Right ventricle myocardium superior (tissue), 1 donor: ENCODE measurements at regions not wholly inside any gene's neighbourhood (a gene's known extent, or its start where the extent isn't known, plus 50 kb on each side); places are given as distances from the start of the nearest gene placed in this dataset.
"Not testable (repeated sequence)": the region's sequence is repeated elsewhere in the genome, so short reads cannot be mapped to it uniquely, and the experiment has no call there.

Experiments used
- ATAC-seq: fragments of 200-7000 bp; cut with Tn5 transposase; one replicate; pipeline ENCODE4 v1.9.1; 2020; ENCODE audit warnings: mild to moderate bottlenecking; ENCODE audit not compliant: poor library complexity
- DNase-seq: peaks from one replicate; pipeline ENCODE4 v3.0.0-alpha.2; 2020
- intact Hi-C: fragments of 100-400 bp; cut with DNase I; formaldehyde crosslinking; loops from one replicate; pipeline ENCODE4 v1.11.2; 2022
- donor health status: DM: no; HTN: yes; CAD: no; lungs with severe emphysema.

GRCh38 chr4:29636961-29637360, 1083.2 kb upstream of the PCDH7 start:
- ATAC-seq, result no peak
- intact Hi-C loops, result no loop called here
- no peak for DNase-seq

DNA sequence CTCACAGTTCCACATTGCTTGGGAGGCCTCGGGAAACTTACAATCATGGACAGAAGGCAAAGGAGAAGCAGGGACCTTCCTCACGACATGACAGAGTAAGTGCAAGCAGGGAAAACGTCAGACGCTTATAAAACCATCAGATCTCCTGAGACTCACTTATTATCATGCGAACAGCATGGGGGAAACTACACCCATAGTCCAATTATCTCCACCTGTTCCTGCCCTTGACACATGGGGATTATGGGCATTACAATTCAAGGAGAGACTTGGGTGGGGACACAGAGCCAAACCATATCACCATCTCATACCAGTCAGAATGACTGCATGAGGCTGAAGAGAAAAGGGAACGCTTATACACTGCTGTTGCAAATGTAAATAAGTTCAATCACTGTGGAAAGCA, 1066.9 kb upstream of the PCDH7 start:
- ATAC-seq (no peak), DNase-seq (no peak)
- intact Hi-C loops, result no loop called here

DNA sequence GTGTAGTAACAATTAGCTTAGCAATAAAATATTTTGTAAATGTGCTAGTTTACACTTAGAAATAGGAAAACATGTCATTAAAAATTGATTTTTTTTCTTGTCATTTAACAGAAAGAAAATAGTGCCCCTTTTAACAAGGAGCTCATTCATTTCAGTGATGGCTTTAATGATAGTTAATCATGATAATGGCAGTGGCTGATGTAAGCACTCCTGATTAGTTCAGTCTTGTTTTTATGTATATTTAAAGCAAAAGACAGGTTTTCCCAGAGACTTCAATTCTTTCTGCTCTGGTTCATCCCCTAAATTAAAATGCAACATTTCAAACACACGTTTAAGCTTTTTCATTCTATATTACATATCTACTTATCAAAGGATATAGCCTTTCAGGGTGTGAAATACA, 1039.5 kb upstream of the PCDH7 start:
- DNase-seq (no peak), ATAC-seq (no peak)
- intact Hi-C loops, result no loop called here

DNA sequence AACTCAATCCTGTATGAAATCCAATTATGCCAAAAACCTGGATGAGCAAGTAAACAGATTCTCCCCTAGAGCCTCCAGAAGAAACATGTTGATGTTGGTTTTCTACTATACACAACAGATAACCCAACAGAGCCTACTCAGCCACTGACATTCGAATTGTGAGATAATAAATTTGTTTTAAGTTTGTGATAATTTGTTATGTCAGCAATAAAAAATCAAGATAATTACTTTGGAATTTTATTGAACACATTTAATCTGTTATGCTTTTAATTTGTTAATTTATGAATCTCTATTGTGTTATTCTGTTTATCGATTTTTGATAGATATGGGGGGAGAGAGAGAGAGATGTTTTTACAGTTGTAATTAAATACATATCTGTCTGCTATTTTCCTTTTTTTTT, 1016.1 kb upstream of the PCDH7 start:
- ATAC-seq (no peak), DNase-seq (no peak)
- intact Hi-C loops, result no loop called here

- ATAC-seq, result no peak
- intact Hi-C loops, result no loop called here
- DNase-seq, result no peak
Observed at GRCh38 chr4:29708473-29708872, 1011.7 kb upstream of the PCDH7 start.

DNA sequence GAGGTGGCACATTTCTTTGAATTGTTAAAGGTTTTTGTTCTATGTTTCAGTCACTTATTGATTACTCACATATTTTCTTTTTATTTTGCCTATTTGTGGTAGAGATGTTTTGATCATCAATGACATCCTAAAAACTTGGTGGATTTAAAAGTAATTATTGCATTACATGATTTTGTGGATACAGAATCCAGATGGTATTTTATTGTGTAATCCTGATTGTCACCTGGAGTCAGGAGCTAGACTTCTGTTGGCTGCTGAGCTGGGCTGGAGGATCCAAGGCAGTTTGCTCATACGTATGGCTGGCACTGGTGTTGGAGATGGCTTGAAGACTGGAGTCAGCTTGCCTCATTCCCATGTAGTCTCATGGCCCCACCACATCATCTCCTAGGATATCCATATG, 1009.6 kb upstream of the PCDH7 start:
- intact Hi-C loops, result no loop called here
- ATAC-seq (no peak), DNase-seq (no peak)

DNA sequence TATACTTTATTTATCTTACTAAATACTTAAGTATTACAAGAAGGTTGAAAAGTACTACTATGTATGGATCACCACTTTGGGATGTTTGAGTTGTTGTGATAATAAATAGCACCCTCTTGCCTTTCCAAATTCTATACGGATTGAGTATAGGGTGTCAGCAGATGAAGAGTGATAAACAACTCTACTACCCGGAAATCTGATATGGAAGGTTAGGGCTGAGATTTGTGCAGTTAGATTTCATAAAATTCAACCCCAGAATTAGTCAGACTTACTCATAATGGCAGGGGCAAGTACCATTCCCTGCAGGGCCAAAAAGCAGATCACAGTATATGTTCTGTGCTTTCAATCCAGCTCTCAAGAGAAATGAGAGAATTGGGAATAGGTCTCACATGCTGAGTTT, 1008.9 kb upstream of the PCDH7 start:
- DNase-seq (no peak), ATAC-seq (no peak)
- intact Hi-C loops, result no loop called here

- ATAC-seq (no peak), DNase-seq (no peak)
- intact Hi-C loops, result no loop called here
Observed at GRCh38 chr4:29717287-29718057, 1002.7 kb upstream of the PCDH7 start.

DNA sequence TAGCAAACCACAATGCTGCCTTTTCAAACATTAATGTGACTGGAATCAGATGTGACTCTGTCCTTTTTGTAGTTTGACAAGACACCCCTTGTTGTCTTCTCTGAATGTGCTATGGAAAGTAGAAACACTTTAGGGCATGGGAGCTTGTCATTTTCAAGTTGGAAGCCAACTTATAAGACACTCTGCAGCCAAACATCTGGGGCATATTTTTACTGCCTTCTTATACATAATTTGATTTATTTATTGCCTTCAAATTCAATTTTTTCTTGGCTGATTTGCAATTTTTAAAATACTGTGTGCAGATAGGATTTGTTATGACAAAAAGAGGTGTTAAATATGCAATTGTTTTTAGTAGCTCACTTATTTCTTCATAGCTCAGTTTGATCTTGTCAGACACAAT, 1002.0 kb upstream of the PCDH7 start:
- intact Hi-C loops, result no loop called here
- no peak for DNase-seq
- ATAC-seq, result no peak

- ATAC-seq (no peak), DNase-seq (no peak)
- intact Hi-C loops, result no loop called here
Observed at GRCh38 chr4:29722253-29722652, 997.9 kb upstream of the PCDH7 start.

DNA sequence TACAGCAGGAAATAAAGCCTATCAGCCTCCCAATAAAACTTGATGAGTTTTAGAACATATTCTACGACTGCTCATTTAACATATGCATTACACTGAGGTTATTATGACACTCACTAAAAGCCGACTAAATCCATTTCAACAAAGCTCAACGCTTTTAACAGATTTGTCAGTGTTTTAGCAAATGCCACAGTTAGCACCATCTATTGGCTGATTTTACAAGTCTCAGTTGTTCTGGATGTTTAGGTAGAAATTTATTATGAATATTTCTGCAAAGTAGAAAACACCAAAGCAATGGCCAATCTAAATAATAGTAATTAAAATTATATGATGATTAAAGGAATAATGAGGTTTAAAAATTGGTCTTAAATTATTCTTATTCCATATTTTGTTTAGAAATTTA, 993.2 kb upstream of the PCDH7 start:
- ATAC-seq (no peak), DNase-seq (no peak)
- intact Hi-C loops, result no loop called here

GRCh38 chr4:29734343-29735213, 985.6 kb upstream of the PCDH7 start:
- intact Hi-C loops, result no loop called here
- ATAC-seq (no peak), DNase-seq (no peak)

GRCh38 chr4:29756966-29757365, 963.2 kb upstream of the PCDH7 start:
- ATAC-seq, result no peak
- intact Hi-C loops, result no loop called here
- DNase-seq, result no peak

- DNase-seq (no peak), ATAC-seq (no peak)
- intact Hi-C loops, result no loop called here
Observed at GRCh38 chr4:29762151-29762550, 958.0 kb upstream of the PCDH7 start.

DNA sequence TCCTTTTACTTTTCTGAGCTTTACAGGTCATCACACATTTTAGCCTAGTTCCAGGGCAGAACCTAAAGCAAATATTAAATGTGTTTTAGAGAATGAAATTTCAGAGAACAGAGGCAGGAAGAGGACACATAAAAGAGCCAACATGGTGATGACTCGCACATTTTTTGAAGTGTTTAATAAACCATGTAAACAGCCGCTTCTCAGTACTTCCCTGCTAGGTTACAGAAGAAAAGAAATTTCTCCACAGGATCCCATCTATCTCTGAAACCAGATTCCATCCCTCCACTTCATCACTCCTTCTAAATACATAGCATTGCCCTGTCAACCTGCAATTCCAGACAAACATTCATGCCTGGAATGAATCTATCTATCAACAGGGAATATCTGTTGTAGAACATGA, 949.5 kb upstream of the PCDH7 start:
- no peak for ATAC-seq

DNA sequence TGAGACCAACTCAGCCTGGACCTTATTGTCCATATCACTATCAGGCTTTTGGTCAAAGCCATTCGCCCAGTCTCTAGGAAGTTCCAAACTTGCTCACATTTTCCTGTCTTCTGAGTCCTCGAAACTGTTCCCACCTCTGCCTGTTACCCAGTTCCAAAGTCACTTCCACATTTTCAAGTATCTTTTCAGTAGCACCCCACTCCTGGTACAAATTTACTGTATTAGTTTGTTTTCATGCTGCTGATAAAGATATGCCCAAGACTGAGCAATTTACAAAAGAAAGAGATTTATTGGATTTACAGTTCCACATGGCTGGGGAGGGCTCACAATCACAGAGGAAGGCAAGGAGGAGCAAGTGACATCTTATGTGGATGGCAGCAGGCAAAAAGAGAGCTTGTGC, 932.0 kb upstream of the PCDH7 start:
- intact Hi-C loops, ATAC-seq, DNase-seq: not testable (repeated sequence)

More for the DNA sequence above, 949.5 kb upstream of the PCDH7 start:
- intact Hi-C loops, result no loop called here
- no peak for DNase-seq

GRCh38 chr4:29805245-29805644, 914.9 kb upstream of the PCDH7 start:
- DNase-seq (no peak), ATAC-seq (no peak)
- intact Hi-C loops, result no loop called here

- no peak for ATAC-seq
- DNase-seq, result no peak
- intact Hi-C loops, result no loop called here
Observed at GRCh38 chr4:29805916-29806480, 914.2 kb upstream of the PCDH7 start.

DNA sequence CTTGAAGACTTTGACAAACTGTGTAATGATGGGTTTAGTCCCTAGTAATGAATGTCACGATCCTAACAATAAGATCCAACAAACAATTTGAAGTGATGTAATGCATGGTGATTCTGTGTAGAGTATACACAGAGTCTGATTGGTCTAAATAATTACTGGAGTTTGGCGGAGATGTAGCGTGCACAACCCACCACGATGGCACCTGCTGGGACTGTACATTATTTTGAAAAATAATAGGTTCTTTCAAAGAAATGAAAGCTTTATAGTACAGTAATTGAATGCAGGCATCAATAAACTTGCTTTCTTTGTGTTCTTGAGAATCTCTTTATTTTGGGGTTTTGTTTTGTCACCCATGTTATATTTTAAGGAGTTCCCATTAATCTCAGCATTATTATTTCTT, 902.2 kb upstream of the PCDH7 start:
- intact Hi-C loops, result no loop called here
- DNase-seq, result no peak
- no peak for ATAC-seq

DNA sequence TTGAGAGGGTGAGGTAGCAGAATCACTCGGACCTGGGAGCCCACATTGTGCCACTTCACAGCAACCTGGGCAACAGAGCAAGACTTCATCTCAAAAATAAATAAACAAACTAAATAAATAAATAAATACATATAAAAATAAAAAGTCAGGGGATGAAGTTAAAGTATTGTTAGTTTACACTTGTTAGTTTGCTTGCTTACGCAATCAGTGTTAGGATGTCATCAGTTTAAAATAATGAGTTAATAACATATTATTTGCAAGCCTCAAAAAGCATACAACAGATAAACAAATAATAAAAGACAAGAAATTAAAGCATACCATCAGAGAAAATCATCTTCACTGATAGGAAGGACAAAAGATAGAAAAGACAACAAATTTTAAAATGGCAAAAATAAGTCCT, 891.1 kb upstream of the PCDH7 start:
- DNase-seq, result no peak
- ATAC-seq, result no peak
- intact Hi-C loops, result no loop called here
